WTC11 (cell line): ENCODE measurements at regions not wholly inside any gene's neighbourhood (a gene's known extent, or its start where the extent isn't known, plus 50 kb on each side); places are given as distances from the start of the nearest gene placed in this dataset.

ENCODE experiments used
- ATF1 ChIP-seq: sonication (generic); formaldehyde crosslinking; IDR thresholded peaks from 2 replicates; pipeline ENCODE4 v1.8.1; 2023; ENCODE audit warnings: mild to moderate bottlenecking, moderate library complexity, missing genetic modification reagents
- ATF2 ChIP-seq: sonication (generic); formaldehyde crosslinking; IDR thresholded peaks from 2 replicates; pipeline ENCODE4 v1.8.1; 2022; ENCODE audit warnings: low read depth, missing genetic modification reagents, borderline replicate concordance
- CBFB ChIP-seq: sonication (generic); formaldehyde crosslinking; IDR thresholded peaks from 2 replicates; pipeline ENCODE4 v1.8.1; 2022; ENCODE audit warnings: mild to moderate bottlenecking, low read depth, missing genetic modification reagents
- CREB1 ChIP-seq: sonication (generic); formaldehyde crosslinking; IDR thresholded peaks from 2 replicates; pipeline ENCODE4 v1.8.0; 2023; ENCODE audit warnings: mild to moderate bottlenecking, missing genetic modification reagents
- CTCF ChIP-seq: fragments of 200-600 bp; IDR thresholded peaks from 2 replicates; pipeline ENCODE4 v1.8.0; 2022; ENCODE audit warnings: antibody characterized with exemption
- ELF4 ChIP-seq: sonication (generic); formaldehyde crosslinking; IDR thresholded peaks from 2 replicates; pipeline ENCODE4 v1.8.1; 2022; ENCODE audit warnings: low read depth, mild to moderate bottlenecking, moderate library complexity, missing genetic modification reagents
- FOXK1 ChIP-seq: sonication (generic); formaldehyde crosslinking; IDR thresholded peaks from 2 replicates; pipeline ENCODE4 v1.8.0; 2022; ENCODE audit warnings: mild to moderate bottlenecking, moderate library complexity, missing genetic modification reagents
- JAZF1 ChIP-seq: fragments of 250-450 bp; sonication (Bioruptor Pico); IDR thresholded peaks from 2 replicates; pipeline ENCODE4 v1.9.0; 2021; ENCODE audit warnings: moderate library complexity, mild to moderate bottlenecking, inconsistent platforms
- KAT7 ChIP-seq: sonication (generic); formaldehyde crosslinking; IDR thresholded peaks from 2 replicates; pipeline ENCODE4 v1.8.1; 2023; ENCODE audit warnings: missing genetic modification reagents, mild to moderate bottlenecking, borderline replicate concordance
- OVOL2 ChIP-seq: fragments of 250-450 bp; sonication (Bioruptor Pico); IDR thresholded peaks from 2 replicates; pipeline ENCODE4 v1.9.0; 2021; ENCODE audit warnings: mild to moderate bottlenecking, borderline replicate concordance
- STAT6 ChIP-seq: sonication (generic); formaldehyde crosslinking; conservative IDR thresholded peaks from 2 replicates; pipeline ENCODE4 v1.8.1; 2023; ENCODE audit warnings: mild to moderate bottlenecking, low read depth, missing genetic modification reagents, moderate library complexity
- ZNF423 ChIP-seq: fragments of 250-450 bp; sonication (Bioruptor Pico); IDR thresholded peaks from 2 replicates; pipeline ENCODE4 v2.1.2; 2022; ENCODE audit warnings: mild to moderate bottlenecking, moderate library complexity
- ZNF512 ChIP-seq: sonication (generic); formaldehyde crosslinking; IDR thresholded peaks from 2 replicates; pipeline ENCODE4 v1.8.1; 2022; ENCODE audit warnings: missing genetic modification reagents, borderline replicate concordance

- TF ChIP-seq ZNF512 (CRISPR knock-in tag) (no peak), ZNF423 (CRISPR knock-in tag) (no peak), STAT6 (CRISPR knock-in tag) (no peak), CTCF (no peak), OVOL2 (CRISPR knock-in tag) (no peak), CREB1 (no peak), ELF4 (CRISPR knock-in tag) (no peak), CBFB (no peak), JAZF1 (CRISPR knock-in tag) (no peak), KAT7 (CRISPR knock-in tag) (no peak), ATF2 (CRISPR knock-in tag) (no peak), ATF1 (CRISPR knock-in tag) (no peak), FOXK1 (CRISPR knock-in tag) (no peak)
Measured at GRCh38 chr18:25886283-25886682, 204.1 kb downstream of the SS18 start.
